A673 (cell line): ENCODE measurements at regions not wholly inside any gene's neighbourhood (a gene's known extent, or its start where the extent isn't known, plus 50 kb on each side); places are given as distances from the start of the nearest gene placed in this dataset.

Source experiments
- BruUV-seq: library from RNA; stranded (reverse); fragments of 400-500 nt; replicated peaks from 2 replicates; lab custom pipeline; 2021; lab: Mats Ljungman, UMichigan
- CTCF ChIA-PET: fragments of 300-600 bp; sonication (Branson Sonifier 250); formaldehyde crosslinking; loops from one replicate; lab custom pipeline; 2022; ENCODE audit warnings: antibody characterized with exemption; lab: Charles Lee
- POLR2A ChIA-PET: fragments of 300-600 bp; sonication (Branson Sonifier 250); formaldehyde crosslinking; loops from one replicate; lab custom pipeline; 2022; ENCODE audit warnings: antibody characterized with exemption; ENCODE audit not compliant: low non-redundant PET; lab: Charles Lee
- DNase-seq: peaks from one replicate; pipeline ENCODE4 v3.0.0-alpha.2; 2015; ENCODE audit warnings: low spot score
- H3K27ac ChIP-seq: fragments of 200-600 bp; sonication (generic); 2 replicates; pipeline ENCODE4 v1.5.1; 2016; ENCODE audit warnings: mixed run types, low read depth, mild to moderate bottlenecking, mixed read lengths, antibody characterized with exemption, low read length; ENCODE audit not compliant: poor library complexity, severe bottlenecking
- H3K27me3 ChIP-seq: fragments of 200-600 bp; sonication (generic); replicated peaks from 2 replicates; pipeline ENCODE4 v1.6.1; 2017; ENCODE audit warnings: mixed run types, low read depth, mild to moderate bottlenecking, mixed read lengths, antibody characterized with exemption, low read length; ENCODE audit not compliant: insufficient read depth, poor library complexity
- H3K36me3 ChIP-seq: fragments of 200-600 bp; sonication (generic); 2 replicates; pipeline ENCODE4 v1.6.1; 2016; ENCODE audit warnings: mixed run types, mild to moderate bottlenecking, mixed read lengths, antibody characterized with exemption, low read length; ENCODE audit not compliant: insufficient read depth, poor library complexity, severe bottlenecking
- H3K4me1 ChIP-seq: fragments of 200-600 bp; sonication (generic); 2 replicates; pipeline ENCODE4 v1.6.1; 2017; ENCODE audit warnings: mixed run types, mild to moderate bottlenecking, mixed read lengths, antibody characterized with exemption, low read length; ENCODE audit not compliant: insufficient read depth, poor library complexity, severe bottlenecking
- H3K4me3 ChIP-seq: fragments of 200-600 bp; sonication (generic); 2 replicates; pipeline ENCODE4 v1.5.1; 2016; ENCODE audit warnings: low read depth, mixed run types, mild to moderate bottlenecking, mixed read lengths, low read length; ENCODE audit not compliant: poor library complexity, severe bottlenecking
- H3K9me3 ChIP-seq: fragments of 200-600 bp; sonication (generic); 2 replicates; pipeline ENCODE4 v1.6.1; 2016; ENCODE audit warnings: mixed run types, low read depth, mild to moderate bottlenecking, mixed read lengths, antibody characterized with exemption, low read length; ENCODE audit not compliant: poor library complexity, severe bottlenecking
- EZH2 ChIP-seq: fragments of 200-600 bp; sonication (generic); IDR thresholded peaks from 2 replicates; pipeline ENCODE4 v1.6.1; 2017; ENCODE audit warnings: borderline replicate concordance, low read depth, mild to moderate bottlenecking, mixed read lengths, antibody characterized with exemption, low read length; ENCODE audit not compliant: poor library complexity, severe bottlenecking
- intact Hi-C: fragments of 100-400 bp; cut with micrococcal nuclease; formaldehyde crosslinking; loops from one replicate; pipeline ENCODE4 v1.10.0; 2022; ENCODE audit not compliant: unreplicated experiment
- TF ChIP-seq, protein P1 (sequence below): fragments of 300-800, 200-600 bp; sonication (generic); conservative IDR thresholded peaks from 2 replicates; pipeline ENCODE4 v1.5.1; 2017; ENCODE audit warnings: low read depth, mild to moderate bottlenecking, antibody characterized with exemption, low read length, moderate library complexity, mixed read lengths

DNA sequence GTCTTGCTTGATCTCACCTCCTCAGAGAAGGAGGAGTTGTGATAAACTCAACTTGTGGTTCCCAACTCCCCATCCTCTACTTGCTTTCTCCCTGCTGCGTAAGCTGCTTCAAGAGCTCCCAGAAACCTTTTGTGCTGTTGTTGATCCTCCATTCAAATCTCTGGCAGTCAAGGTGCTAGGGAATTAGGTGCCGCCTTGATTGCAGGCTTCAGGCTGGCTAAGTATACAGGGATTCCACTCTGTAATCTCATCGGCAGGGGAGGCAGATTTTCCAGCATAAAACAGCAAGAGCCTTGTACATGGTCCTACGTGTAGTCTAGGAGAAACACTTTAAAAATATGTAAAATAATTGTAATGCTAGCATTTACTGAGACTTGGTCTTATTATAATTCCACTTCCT, 116.2 kb upstream of the DDX18 start:
- Histone ChIP-seq H3K4me3 (no peak overlapping the region), H3K36me3 (no peaks in the 10 kb centered on the region), H3K9me3 (no peaks in the 10 kb centered on the region), H3K27me3 (peaks cover 12% of the 10 kb centered on the region), H3K4me1 (no peaks in the 10 kb centered on the region), H3K27ac (no peak overlapping the region)
- no peak for TF ChIP-seq EZH2
- TF ChIP-seq, protein P1, sequence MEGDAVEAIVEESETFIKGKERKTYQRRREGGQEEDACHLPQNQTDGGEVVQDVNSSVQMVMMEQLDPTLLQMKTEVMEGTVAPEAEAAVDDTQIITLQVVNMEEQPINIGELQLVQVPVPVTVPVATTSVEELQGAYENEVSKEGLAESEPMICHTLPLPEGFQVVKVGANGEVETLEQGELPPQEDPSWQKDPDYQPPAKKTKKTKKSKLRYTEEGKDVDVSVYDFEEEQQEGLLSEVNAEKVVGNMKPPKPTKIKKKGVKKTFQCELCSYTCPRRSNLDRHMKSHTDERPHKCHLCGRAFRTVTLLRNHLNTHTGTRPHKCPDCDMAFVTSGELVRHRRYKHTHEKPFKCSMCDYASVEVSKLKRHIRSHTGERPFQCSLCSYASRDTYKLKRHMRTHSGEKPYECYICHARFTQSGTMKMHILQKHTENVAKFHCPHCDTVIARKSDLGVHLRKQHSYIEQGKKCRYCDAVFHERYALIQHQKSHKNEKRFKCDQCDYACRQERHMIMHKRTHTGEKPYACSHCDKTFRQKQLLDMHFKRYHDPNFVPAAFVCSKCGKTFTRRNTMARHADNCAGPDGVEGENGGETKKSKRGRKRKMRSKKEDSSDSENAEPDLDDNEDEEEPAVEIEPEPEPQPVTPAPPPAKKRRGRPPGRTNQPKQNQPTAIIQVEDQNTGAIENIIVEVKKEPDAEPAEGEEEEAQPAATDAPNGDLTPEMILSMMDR, result no peak
- intact Hi-C loops, result no loop called here
- BruUV-seq, result no TSS peak
- DNase-seq, result no peak
- ChIA-PET CTCF (no interaction called here), POLR2A (no interaction called here)

DNA sequence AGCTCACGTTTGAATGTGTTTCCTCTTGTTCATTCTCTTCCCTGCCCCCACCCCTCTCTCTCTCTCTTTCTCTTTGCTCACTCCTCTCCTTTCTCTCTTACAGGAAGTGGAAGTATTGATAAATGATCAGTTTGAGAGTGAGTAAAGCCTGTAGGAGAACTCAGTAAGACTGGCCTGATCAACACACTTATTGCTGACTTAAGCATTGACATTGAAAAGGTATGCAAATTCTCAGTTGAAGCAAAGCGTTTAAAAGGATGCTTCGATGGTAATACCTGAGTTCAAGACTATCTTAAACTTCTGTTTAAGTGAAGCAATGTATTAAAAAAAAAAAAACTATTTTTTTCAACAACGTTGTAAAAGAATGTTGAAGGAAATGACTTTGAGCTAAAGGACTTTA, 115.7 kb upstream of the DDX18 start:
- ChIA-PET POLR2A (no interaction called here), CTCF (no interaction called here)
- no TSS peak for BruUV-seq

DNA sequence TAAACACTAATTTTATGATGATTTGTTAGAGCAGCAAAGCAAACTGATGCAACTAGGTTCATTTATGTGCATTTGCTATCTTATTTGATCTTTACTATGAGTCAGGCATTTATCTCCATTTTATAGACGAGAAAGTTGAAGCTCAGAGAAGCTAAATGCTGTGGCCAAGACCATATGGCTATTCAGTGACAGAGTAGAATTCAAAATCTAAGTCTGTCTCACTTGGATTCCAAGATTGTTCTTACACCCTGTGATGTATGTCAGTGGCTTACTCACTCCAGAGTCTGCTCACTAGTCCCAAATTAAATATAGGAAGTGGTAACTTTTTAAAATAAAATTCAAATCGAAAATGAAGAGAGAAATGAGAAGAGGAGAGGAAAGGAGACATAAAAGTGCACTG, 114.0 kb upstream of the DDX18 start:
- no TSS peak for BruUV-seq
- POLR2A ChIA-PET, result no interaction called here
- Histone ChIP-seq H3K4me3 (no peak overlapping the region), H3K4me1 (no peaks in the 10 kb centered on the region), H3K27ac (no peak overlapping the region), H3K36me3 (no peaks in the 10 kb centered on the region), H3K9me3 (no peaks in the 10 kb centered on the region), H3K27me3 (peaks cover 14% of the 10 kb centered on the region)
- no peak for TF ChIP-seq EZH2
- TF ChIP-seq, protein P1, result no peak
- intact Hi-C loops, result no loop called here
- CTCF ChIA-PET, result no interaction called here
- DNase-seq, result no peak

More for the DNA sequence above, 115.7 kb upstream of the DDX18 start:
- Histone ChIP-seq H3K36me3 (no peaks in the 10 kb centered on the region), H3K27ac (no peak overlapping the region), H3K4me3 (no peak overlapping the region), H3K9me3 (no peaks in the 10 kb centered on the region), H3K4me1 (no peaks in the 10 kb centered on the region), H3K27me3 (peaks cover 12% of the 10 kb centered on the region)
- intact Hi-C loops, result no loop called here
- TF ChIP-seq, protein P1, result no peak
- TF ChIP-seq EZH2, result no peak
- DNase-seq, result no peak
